NCI-H2227 (cell line): ENCODE measurements at regions not wholly inside any gene's neighbourhood (a gene's known extent, or its start where the extent isn't known, plus 50 kb on each side); places are given as distances from the start of the nearest gene placed in this dataset.

Experiments
- DNase-seq: peaks from one replicate; lab custom pipeline; 2025; ENCODE audit not compliant: unreplicated experiment; lab: John Stamatoyannopoulos, UW

DNA sequence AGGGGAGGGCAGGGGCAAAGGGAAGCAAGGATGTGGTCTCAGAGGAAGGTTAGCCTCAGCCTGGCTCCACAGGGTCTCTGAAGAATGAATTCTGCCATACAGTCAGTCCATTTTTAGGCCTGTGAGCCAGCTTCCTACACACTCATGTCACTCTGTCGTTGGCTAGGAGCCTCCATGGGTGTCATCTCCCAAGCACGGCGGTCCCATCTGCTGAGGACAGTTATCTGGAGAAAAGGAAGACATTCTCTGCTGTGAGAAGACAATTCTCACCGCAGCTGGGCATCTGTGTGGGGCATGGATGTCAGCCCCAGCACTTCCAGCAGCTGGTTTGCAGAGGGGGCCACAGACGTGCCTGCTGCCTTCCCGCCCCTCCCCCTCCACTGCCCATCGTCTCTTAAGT is 167.6 kb downstream of the LINC00237 start:
- DNase-seq, result no peak

DNA sequence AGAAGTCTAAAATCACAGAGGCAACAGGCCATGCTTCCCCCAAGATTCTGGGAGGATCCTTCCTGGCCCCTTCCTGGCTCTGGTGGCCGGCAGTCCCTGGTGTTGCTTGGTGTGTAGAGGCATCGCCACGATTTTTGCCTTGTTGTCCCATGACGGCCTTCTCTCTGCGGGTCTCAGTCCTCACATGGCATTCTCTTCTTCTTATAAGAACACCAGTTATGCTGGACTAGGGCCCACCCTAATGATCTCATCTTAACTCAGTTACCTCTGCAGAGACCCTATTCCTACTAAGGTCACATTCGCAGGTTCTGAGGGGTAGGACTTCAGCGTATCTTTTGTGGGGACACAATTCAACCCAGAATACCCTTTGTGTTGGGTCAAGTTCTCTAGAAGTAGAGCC is 168.0 kb downstream of the LINC00237 start:
- DNase-seq, result no peak

DNA sequence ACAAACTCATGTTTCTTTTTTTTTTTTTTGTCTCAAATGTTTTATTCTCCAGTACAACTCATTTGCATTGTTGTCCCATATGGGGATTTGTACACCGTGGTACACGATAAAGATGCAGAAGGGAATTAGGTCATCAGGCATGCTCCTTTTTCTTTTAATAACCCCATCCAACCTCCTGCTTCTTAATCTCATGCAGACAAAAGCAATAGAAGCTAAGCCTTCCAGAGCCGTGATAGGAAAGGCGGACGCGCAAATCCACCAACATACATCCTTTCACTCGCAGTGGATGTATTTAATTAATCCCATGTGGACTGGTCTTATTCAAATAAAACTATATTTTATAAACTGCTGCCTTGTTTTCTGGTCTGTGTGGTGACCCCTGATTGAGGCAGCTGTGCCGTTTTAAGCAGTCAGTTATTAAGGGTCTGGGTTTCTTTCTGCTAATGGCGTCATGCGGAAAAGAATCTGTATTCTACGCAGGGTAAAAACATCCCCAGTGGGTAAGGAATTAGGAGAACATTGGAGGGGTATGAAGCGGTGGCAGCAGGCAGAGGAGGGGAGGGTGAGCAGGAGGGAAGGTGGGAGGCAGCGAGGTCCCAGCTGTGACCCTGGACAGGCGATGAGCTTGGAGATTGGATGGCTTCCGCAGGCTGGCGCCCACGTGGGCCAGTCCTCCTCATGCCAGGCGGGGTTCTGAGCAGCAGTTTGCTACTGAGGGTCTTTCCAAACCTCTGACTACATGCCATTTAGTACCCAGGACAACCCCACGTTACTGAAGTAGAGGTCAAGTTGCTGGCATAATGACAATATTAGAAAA is 172.8 kb downstream of the LINC00237 start:
- no peak for DNase-seq

DNA sequence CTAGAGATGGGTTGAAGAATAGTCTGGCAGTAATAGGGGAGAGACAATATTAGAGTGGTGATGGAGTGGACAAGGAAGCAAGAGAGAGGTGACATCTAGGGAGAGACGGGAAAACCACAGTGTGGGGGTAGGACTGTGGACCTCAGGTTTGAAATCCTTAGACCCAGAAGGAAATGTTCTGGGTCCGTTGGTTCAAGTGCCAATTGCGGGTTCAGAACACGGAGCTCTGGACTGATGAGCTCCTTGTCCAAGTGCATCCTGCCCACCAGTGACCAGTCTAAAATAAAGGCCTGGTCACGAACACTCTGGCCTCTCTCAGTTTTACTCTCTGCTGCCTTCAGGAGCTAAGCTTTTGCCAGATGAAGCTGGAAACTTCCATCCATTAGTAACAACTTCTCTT is 174.0 kb downstream of the LINC00237 start:
- DNase-seq, result no peak

DNA sequence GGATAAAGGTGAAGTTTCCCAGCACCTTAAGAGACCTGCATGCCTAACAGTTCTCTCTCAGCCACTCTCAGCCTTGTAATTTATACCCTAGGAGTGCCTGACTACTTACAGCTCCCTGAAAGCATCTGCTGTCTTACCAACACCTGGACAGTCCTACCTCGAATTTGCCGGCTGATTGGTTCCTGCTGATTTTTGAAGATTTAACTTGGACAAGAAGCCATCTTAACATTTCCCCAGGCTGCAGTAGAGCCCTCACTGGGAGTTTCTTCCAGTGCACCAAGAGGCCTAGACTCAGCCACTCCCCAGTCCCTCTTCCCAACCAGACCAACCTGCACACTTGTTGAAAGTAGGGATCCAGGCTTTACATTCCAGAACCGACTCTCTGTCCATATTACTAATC is 174.5 kb downstream of the LINC00237 start:
- DNase-seq, result no peak

DNA sequence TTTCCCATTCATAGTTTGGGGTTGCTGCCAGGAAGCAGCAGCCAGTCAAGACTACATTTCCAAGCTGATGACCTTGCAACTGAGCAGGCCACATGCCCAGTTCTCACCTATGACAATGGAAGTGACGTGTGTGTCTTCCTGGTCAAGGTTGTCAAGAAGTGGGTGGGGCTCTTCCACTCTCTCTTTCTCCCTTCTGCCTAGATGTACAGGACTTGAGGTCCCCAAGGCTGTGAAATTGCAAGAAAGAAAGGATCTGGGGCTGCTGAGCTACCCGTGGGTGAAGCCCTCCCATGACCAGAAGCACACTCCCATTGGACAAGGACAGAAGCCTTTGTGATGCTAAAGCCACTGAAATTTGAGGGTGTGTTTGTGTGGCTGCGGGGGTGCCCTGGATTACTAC is 175.1 kb downstream of the LINC00237 start:
- DNase-seq, result no peak

DNA sequence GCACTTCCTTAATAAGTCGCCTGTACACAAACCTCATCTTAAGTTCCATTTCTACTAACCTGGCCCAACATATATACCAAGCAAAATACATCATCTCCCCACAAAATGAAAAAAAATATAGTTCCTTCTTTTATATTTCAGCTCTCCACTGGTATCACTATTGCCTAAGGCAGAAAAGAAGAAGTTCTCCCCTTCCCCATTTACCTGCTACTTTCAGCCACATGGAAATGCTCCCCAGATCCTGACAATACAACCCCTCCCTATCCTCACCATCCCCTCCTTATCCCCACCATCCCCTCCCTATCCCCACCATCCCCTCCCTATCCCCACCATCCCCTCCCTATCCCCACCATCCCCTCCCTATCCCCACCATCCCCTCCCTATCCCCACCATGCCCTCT is 175.7 kb downstream of the LINC00237 start:
- DNase-seq, result no peak

DNA sequence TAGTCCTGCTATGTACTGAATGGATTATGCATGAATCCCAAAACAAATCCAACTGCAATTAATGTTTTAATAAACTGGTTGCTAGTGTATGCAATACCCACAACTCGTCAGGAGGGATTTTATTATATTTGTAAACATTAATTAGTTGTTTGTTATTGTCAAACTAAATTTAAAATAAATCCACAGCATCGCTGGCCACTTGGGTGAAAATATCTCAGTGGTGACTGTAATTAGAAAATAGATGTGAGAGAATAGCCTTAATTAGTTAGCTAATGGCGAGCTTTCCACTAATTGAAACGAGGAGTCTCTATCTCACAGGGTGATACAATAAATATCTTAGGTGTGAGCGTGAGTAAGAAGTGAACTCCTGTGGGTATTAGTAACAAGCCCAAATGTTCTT is 176.8 kb downstream of the LINC00237 start:
- DNase-seq, result no peak

DNA sequence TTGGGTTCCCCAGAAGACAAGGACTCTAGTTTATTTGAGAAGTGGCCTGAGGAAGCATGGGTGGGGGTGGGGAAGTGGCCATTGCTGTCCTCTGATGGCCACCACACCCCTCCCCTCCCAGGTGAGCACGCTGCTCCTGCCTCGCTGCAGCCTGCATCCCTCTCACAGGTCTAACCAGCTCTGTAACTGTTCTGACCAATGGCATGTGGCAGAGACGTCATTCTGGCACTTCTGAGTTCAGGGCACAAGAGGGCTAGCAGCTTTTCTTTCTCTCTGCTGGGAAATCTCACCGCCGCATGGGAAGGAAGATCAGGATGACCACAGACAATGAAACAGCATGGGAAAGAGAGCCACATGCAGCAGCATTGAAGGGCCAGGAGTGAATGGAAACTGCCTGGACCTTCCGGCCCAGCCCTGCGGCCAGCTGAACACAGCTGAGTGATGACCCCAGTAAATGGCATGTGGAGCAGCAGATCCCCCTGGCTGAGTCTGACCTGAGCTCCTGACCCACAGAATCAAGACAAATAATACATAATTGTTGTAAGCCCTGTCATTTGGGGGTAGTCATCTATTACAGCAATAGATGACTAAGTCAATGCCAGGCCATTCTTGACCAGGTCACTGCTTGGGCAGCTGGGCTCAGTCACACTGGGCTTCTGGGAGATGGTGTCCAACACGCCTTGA is 179.8 kb downstream of the LINC00237 start:
- DNase-seq, result no peak

DNA sequence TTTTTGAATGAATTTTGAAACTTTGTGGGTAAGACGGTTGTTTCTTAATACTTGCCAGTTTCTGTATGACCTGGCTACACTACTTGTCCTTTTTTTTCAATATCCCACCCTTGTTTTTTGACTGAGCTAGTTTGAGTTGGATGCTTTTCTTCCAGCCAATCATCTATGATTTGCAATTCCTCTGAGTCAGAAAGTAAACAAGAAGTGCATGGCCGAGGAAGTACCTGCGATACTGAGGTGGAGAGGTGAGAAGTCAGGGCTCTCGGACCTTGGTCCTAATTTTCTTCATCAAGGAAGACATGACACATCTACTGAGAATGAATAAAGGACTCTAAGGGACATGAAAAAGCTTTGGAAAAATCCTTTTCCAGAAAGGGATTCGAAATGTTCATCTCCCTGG is 185.7 kb downstream of the LINC00237 start:
- DNase-seq, result no peak

DNA sequence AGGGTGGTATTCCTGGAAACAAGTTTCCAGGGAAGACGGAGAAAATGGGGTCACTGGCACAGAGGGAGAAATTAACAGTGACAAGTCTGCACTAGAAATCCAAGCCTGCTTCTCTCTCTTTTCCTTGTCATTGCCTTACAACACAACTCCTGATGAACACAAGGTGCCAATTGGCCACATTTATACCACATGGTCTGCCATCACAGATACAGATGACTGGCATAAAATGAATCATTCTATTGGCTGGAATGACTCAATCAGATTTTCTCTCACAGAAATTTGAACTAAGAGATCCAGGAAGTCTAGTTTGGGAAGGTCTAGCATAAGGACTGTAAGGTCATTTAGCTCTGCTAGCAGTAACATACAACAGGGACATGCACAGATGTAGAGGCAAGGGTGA is 190.3 kb downstream of the LINC00237 start:
- no peak for DNase-seq

DNA sequence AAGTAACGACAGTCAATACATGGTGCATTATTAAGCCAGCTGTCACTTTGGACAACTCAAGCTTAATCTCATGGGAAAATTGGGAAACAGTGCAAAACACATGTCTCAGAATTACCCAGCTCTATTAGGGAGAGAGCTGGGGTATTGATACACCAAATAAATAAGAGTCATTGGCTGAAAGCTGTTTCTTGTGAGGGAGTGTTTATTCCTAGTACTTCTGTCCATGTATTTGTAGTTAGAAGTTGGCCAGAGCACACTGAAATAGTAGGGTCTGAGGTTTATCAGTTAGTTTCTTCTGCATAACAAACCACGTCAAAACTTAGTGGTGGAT is 192.0 kb upstream of the RALGAPA2 start:
- no peak for DNase-seq

DNA sequence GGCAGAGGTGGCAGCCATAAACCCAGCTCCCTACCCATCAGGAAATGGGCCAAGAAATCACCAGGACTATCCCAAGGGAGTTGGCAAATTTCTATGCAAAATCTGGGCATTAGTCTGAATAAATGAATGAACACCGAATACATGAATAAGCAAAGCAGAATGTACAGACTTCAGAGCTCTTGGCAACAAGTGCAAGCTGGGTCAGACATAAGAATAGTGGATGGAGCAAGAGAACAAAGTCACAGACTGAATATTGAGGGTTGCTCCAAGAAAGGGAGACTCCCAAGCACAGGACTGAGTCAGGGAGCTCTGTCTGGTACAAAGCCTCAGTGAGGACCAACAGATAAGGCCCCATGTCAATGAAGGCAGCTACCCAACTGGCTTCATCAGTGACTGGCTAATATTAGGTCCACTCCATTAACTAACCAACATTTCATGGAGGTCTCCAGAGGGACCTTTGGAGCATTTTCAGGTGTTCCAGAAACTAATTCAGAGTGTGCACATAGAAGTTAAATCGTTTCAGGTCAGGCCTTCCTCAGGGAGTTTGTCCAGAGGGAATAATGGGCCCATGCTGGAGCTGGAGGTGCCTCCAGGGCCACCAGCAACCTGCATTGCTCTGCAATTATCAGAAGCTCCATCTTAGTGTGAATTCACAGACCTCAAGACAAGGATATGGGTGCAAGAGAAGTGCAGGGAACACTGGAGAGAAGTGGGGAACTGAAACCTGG is 191.5 kb upstream of the RALGAPA2 start:
- DNase-seq, result no peak

DNA sequence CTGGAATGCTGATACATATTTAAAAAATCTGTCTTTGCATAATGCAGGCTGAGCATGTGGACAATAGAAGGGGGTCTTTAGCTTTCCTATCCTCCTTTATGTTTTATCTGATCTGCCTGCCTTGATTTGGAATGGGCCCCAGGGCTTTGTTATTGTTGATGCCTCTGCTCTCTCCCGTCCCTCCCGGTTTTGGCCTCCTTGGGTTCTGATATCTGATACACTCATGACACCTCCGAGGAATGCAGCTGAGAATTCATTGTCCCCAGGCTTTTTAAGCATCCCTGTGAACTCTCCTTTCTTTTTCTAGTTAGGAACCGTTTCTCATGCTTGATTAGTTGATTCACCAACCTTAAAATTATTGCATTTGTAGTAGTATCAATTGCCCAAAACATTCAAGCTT is 185.5 kb upstream of the RALGAPA2 start:
- DNase-seq, result no peak

DNA sequence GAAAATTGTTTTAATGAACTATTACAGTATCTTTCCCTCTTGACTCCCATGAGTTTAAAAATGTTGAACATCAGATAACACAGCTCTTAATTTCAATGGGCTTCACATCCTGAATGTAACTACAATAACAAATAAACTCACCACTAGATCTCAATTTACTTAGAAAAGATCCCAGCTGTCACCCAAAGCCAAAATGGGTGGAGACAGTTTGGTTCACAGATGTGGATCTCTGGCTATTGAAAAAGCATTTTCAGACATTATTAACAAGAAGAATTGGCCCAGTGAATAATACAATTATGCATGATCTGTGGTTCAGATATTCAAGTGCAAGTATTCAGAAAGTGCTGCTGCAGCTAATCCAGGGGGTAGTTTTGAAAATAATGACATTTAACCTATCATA is 184.7 kb upstream of the RALGAPA2 start:
- no peak for DNase-seq

DNA sequence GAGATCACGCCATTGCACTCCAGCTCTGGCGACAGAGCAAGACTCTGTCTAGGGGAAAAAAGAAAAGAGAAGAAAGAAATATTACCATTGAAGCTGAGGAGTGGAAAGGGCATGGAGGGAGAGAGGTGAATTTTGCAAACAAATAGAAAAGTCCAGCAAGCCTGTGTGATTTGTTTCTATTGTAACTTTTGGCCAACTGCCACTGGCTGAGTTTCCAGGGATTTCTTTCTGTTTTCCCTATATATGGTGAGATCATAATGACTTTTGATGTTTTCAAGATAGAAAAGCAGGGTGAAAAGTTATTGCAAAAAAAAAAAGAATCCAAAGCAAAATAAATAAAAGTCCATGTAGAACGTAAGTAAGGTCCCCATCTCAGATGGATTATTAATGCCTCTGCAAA is 184.2 kb upstream of the RALGAPA2 start:
- DNase-seq, result no peak

DNA sequence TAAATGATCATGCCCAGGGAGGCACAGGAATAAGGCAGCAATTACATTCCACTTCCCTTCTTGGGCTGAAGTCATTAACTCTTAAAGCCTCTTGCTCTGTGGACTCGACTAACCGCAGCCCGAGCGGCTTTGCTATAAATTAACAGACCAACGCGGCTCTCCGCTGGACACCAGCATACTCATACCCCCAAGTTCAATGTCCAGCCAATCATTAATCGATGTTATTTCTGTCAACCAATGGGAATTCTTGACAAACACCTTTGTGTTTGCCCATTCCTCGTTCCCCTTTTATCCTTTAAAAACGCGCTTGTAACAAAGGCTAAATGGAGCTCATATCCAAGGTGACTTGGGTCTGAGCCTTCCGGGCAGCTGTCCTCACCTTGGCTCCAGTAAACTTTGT is 183.1 kb upstream of the RALGAPA2 start:
- no peak for DNase-seq

DNA sequence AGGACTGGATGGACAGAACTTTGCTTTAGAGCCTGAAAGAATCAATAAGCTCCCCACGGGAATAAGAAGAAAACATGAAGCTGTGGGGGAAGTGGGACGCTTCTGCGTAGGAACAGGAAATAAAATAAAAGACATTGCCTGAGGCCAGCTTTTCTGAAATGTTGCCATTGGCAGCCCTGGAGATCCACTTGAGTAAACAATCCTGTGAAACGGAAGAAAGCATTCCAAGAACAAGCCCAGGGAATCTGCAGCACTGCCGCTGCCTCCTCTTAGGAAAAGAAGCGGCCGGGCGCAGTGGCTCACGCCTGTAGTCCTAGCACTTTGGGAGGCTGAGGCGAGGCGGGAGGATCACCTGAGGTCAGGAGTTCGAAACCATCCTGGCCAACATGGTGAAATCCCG is 182.3 kb upstream of the RALGAPA2 start:
- DNase-seq, result no peak

DNA sequence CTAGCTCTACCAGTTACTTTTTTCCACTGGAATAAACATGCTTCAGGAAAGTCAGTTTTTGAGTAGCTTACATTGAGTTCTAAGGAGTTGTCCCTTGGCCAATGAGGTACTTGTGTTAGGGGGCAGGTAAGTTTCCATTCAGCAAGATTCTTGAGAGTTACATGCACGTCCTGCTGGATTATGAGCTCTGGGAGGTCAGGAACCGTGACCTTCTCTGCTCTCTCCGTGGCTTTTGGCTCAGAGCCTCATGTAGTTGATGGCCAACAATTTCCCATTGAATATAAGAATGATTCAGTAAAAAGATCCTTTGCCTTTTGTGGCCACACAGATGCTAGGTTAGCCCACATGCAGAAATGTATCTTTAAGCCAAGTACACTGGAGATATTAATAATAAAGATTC is 181.8 kb upstream of the RALGAPA2 start:
- DNase-seq, result no peak

DNA sequence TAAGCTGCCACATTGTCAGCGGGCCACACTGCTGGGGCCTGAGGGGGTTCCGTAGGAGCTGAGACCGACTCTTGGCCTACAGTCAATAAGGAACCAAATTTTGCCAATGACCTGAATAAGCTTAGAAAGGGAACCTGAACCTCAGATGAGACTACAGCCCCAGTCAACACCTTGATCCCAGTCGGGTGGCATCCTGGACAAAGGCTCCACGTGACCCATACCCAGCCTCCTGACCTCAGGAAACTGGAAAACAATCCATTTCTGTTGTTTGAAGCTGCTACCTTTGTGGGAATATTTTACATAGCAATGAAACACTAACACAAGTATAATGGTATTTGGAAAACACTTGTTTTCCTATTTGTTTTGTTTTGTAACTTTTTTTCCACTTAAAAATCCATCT is 179.9 kb upstream of the RALGAPA2 start:
- no peak for DNase-seq

DNA sequence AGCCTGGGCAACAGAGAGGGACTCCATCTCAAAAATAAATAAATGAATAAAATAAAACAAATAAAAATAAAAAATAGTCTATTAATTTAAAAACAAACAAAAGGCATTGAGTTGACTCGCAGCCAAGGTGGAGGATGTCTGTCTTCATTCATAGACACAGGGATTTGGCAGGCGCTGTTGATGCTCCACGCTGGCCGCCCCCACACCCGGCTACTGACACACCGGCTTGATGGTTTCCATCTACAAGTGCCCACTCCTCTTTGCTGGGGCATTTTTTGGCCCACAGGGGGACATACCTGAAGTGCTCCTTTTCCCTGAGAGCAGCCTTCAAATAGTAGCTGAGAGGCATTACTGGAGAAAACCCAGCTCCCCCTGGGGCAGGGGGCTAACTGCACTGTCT is 178.3 kb upstream of the RALGAPA2 start:
- DNase-seq, result no peak

DNA sequence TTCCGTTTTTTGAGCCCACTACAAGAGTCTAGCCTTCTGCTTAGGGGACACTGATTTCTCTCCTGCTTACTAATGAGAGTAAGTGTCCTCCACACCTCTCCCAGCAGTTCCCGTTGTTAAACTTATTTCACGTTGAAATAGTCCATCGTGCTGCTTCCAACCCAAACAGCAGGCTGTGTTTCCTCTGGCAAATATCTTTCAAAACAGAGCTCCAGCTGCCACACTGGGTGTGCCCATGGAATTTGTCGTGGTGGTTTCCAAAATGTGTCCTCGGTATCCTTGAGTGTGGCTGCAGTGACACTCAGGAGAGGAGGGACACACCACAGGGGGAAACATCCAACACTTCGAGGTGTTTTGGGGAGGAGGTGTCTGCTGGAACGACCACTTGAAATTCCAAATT is 176.5 kb upstream of the RALGAPA2 start:
- DNase-seq, result no peak
